ENCODE measurements at regions not wholly inside any gene's neighbourhood (a gene's known extent, or its start where the extent isn't known, plus 50 kb on each side); places are given as distances from the start of the nearest gene placed in this dataset.

GRCh38 chr19:31725051-31725450, 375.8 kb upstream of the TSHZ3 start:
- POLR2A ChIA-PET (ENCODE audit: low non-redundant PET): no interaction called here
- no peak overlapping the region for H3K27ac ChIP-seq
- CTCF ChIA-PET: no interaction called here
- DNase-seq (ENCODE audit: low spot score): no peak
- TF ChIP-seq CTCF (conservative IDR thresholded peaks at IDR 0.05; ENCODE audit: low read depth): no peak

GRCh38 chr19:31727536-31727935, 378.3 kb upstream of the TSHZ3 start:
- POLR2A ChIA-PET (ENCODE audit: low non-redundant PET): no interaction called here
- CTCF ChIA-PET: no interaction called here
- TF ChIP-seq CTCF (conservative IDR thresholded peaks at IDR 0.05; ENCODE audit: low read depth): no peak
- no peak for DNase-seq (ENCODE audit: low spot score)
- H3K27ac ChIP-seq: no peak overlapping the region

GRCh38 chr19:31730270-31730669, 381.0 kb upstream of the TSHZ3 start:
- DNase-seq (ENCODE audit: low spot score): no peak
- ChIA-PET POLR2A (ENCODE audit: low non-redundant PET) (no interaction called here), CTCF (no interaction called here)

GRCh38 chr19:31733591-31733990, 384.4 kb upstream of the TSHZ3 start:
- no peak overlapping the region for H3K27ac ChIP-seq
- ChIA-PET POLR2A (ENCODE audit: low non-redundant PET) (no interaction called here), CTCF (no interaction called here)
- no peak for DNase-seq (ENCODE audit: low spot score)
- TF ChIP-seq CTCF (conservative IDR thresholded peaks at IDR 0.05; ENCODE audit: low read depth): no peak

More at GRCh38 chr19:31730270-31730669, 381.0 kb upstream of the TSHZ3 start:
- no peak overlapping the region for H3K27ac ChIP-seq
- no peak for TF ChIP-seq CTCF (conservative IDR thresholded peaks at IDR 0.05; ENCODE audit: low read depth)

GRCh38 chr19:31742249-31742648, 393.0 kb upstream of the TSHZ3 start:
- DNase-seq (ENCODE audit: low spot score): no peak
- ChIA-PET CTCF (no interaction called here), POLR2A (ENCODE audit: low non-redundant PET) (no interaction called here)
- no peak for TF ChIP-seq CTCF (conservative IDR thresholded peaks at IDR 0.05; ENCODE audit: low read depth)
- no peak overlapping the region for H3K27ac ChIP-seq

GRCh38 chr19:31745731-31746130, 396.5 kb upstream of the TSHZ3 start:
- DNase-seq (ENCODE audit: low spot score): no peak
- H3K27ac ChIP-seq: no peak overlapping the region
- POLR2A ChIA-PET (ENCODE audit: low non-redundant PET): no interaction called here
- TF ChIP-seq CTCF (conservative IDR thresholded peaks at IDR 0.05; ENCODE audit: low read depth): no peak
- CTCF ChIA-PET: no interaction called here

GRCh38 chr19:31749231-31749630, 400.0 kb upstream of the TSHZ3 start:
- no peak for TF ChIP-seq CTCF (conservative IDR thresholded peaks at IDR 0.05; ENCODE audit: low read depth)
- ChIA-PET CTCF (interaction anchor here (0.5 to 0.6 kb wide), 2 partner anchors 13 to 18 kb away, joined by 3 read pairs; no protein-coding TSS in a partner anchor), POLR2A (ENCODE audit: low non-redundant PET) (no interaction called here)
- DNase-seq (ENCODE audit: low spot score): no peak
- no peak overlapping the region for H3K27ac ChIP-seq
